ENCODE measurements at regions not wholly inside any gene's neighbourhood (a gene's known extent, or its start where the extent isn't known, plus 50 kb on each side); places are given as distances from the start of the nearest gene placed in this dataset.

DNA sequence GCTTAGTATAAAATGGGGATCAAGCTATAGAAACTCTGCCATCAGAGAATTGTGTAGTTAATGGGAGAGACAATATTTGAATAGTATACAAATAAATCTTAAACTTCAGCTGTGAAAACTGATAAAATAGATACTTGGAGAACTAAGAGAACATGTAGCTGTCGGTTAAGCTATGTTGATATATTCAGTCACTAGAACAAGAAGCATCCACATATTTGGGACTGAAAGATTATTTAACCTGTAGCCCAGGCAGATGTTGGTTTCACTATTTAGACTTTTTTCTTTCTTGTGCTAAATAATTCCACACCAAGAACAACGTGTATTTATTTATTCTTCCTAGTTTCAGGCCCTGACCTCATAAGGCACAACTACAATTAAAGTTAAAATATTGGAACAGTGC, 521.0 kb upstream of the CCNG1 start:
- Histone ChIP-seq H3K4me1 (ENCODE audit: control insufficient read depth in 1 of 2, insufficient read depth in 2 of 2, low read depth in 1 of 2, low read length in 1 of 2) (no peaks in the 10 kb centered on the region), H3K9me2 (no peaks in the 10 kb centered on the region), H3K4me3 (ENCODE audit: low read depth in 2 of 2, low read length in 1 of 2) (no peak overlapping the region), H3K4me2 (no peak overlapping the region), H3K9me3 (no peaks in the 10 kb centered on the region; the same call in none of the 2 replicates), H3K27me3 (ENCODE audit: insufficient read depth) (no peaks in the 10 kb centered on the region), H4K20me1 (ENCODE audit: insufficient read depth) (no peaks in the 10 kb centered on the region), H3F3A (replicated peaks; ENCODE audit: insufficient read depth) (no peaks in the 10 kb centered on the region), H3K27ac (ENCODE audit: low read depth in 2 of 2, low read length in 1 of 2) (no peak overlapping the region), H3K79me2 (ENCODE audit: insufficient read depth) (no peaks in the 10 kb centered on the region), H3K9ac (no peak overlapping the region), H3K36me3 (replicated peaks in 1 of 2; ENCODE audit: control insufficient read depth in 1 of 2, insufficient read depth in 2 of 2, low read length in 1 of 2) (no peaks in the 10 kb centered on the region), H2AFZ (ENCODE audit: low read depth) (no peak overlapping the region)
- WGBS (ENCODE audit: low lambda C conversion rate) = 3% methylated on average over 2 of the region's 2 CpGs
- no peak for TF ChIP-seq SMC3 (IDR thresholded peaks at IDR 0.05; ENCODE audit: low read depth, low read length)
- TF ChIP-seq ELF1 (IDR thresholded peaks at IDR 0.05) = no peak
- TF ChIP-seq, protein P1, sequence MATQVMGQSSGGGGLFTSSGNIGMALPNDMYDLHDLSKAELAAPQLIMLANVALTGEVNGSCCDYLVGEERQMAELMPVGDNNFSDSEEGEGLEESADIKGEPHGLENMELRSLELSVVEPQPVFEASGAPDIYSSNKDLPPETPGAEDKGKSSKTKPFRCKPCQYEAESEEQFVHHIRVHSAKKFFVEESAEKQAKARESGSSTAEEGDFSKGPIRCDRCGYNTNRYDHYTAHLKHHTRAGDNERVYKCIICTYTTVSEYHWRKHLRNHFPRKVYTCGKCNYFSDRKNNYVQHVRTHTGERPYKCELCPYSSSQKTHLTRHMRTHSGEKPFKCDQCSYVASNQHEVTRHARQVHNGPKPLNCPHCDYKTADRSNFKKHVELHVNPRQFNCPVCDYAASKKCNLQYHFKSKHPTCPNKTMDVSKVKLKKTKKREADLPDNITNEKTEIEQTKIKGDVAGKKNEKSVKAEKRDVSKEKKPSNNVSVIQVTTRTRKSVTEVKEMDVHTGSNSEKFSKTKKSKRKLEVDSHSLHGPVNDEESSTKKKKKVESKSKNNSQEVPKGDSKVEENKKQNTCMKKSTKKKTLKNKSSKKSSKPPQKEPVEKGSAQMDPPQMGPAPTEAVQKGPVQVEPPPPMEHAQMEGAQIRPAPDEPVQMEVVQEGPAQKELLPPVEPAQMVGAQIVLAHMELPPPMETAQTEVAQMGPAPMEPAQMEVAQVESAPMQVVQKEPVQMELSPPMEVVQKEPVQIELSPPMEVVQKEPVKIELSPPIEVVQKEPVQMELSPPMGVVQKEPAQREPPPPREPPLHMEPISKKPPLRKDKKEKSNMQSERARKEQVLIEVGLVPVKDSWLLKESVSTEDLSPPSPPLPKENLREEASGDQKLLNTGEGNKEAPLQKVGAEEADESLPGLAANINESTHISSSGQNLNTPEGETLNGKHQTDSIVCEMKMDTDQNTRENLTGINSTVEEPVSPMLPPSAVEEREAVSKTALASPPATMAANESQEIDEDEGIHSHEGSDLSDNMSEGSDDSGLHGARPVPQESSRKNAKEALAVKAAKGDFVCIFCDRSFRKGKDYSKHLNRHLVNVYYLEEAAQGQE (IDR thresholded peaks at IDR 0.05; ENCODE audit: low read depth, low read length) = no peak
- POLR2A ChIA-PET = no interaction called here
- no peak for DNase-seq
- CTCF ChIA-PET = no interaction called here

DNA sequence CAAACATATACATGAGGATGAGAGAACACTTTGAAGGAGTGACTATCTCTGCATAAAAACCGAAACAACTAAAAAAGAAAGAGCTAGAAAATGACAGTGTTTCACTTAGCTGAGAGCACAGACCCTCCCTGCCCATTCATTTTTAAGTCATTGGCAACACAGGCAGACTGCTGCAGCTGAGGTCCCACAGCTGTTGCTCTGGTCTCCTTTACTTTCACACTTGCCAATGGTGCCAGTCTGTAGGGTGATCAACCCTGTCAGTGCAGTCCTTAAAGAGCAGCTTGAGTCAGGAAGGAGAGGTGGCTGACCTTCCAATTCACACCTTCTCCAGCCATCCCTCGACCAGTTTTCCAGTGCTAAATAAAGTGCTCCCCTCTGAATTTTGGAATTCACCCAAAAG, 508.3 kb upstream of the CCNG1 start:
- Histone ChIP-seq H2AFZ (ENCODE audit: low read depth) (no peak overlapping the region), H3F3A (replicated peaks; ENCODE audit: insufficient read depth) (no peaks in the 10 kb centered on the region), H4K20me1 (ENCODE audit: insufficient read depth) (no peaks in the 10 kb centered on the region), H3K9ac (no peak overlapping the region), H3K4me3 (ENCODE audit: low read depth in 2 of 2, low read length in 1 of 2) (no peak overlapping the region), H3K9me3 (0 out of 2 replicates have a peak, but pooled peaks cover 3% of the 10 kb centered on the region), H3K79me2 (ENCODE audit: insufficient read depth) (no peaks in the 10 kb centered on the region), H3K27ac (ENCODE audit: low read depth in 2 of 2, low read length in 1 of 2) (no peak overlapping the region), H3K27me3 (ENCODE audit: insufficient read depth) (no peaks in the 10 kb centered on the region), H3K36me3 (replicated peaks in 1 of 2; ENCODE audit: control insufficient read depth in 1 of 2, insufficient read depth in 2 of 2, low read length in 1 of 2) (no peaks in the 10 kb centered on the region), H3K4me2 (no peak overlapping the region), H3K9me2 (no peaks in the 10 kb centered on the region), H3K4me1 (ENCODE audit: control insufficient read depth in 1 of 2, insufficient read depth in 2 of 2, low read depth in 1 of 2, low read length in 1 of 2) (no peaks in the 10 kb centered on the region)
- no peak for DNase-seq
- TF ChIP-seq JUND (IDR thresholded peaks at IDR 0.05) = no peak
- TF ChIP-seq, protein P2, sequence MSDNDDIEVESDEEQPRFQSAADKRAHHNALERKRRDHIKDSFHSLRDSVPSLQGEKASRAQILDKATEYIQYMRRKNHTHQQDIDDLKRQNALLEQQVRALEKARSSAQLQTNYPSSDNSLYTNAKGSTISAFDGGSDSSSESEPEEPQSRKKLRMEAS (IDR thresholded peaks at IDR 0.05; ENCODE audit: low read depth) = no peak
- TF ChIP-seq, protein P3, sequence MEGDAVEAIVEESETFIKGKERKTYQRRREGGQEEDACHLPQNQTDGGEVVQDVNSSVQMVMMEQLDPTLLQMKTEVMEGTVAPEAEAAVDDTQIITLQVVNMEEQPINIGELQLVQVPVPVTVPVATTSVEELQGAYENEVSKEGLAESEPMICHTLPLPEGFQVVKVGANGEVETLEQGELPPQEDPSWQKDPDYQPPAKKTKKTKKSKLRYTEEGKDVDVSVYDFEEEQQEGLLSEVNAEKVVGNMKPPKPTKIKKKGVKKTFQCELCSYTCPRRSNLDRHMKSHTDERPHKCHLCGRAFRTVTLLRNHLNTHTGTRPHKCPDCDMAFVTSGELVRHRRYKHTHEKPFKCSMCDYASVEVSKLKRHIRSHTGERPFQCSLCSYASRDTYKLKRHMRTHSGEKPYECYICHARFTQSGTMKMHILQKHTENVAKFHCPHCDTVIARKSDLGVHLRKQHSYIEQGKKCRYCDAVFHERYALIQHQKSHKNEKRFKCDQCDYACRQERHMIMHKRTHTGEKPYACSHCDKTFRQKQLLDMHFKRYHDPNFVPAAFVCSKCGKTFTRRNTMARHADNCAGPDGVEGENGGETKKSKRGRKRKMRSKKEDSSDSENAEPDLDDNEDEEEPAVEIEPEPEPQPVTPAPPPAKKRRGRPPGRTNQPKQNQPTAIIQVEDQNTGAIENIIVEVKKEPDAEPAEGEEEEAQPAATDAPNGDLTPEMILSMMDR (IDR thresholded peaks at IDR 0.05) = no peak
- TF ChIP-seq EZH2phosphoT487 (IDR thresholded peaks at IDR 0.05; ENCODE audit: borderline replicate concordance, low read depth) = no peak
- TF ChIP-seq GATA2 (CRISPR knock-in tag; IDR thresholded peaks at IDR 0.05) = no peak
- TF ChIP-seq, protein P4, sequence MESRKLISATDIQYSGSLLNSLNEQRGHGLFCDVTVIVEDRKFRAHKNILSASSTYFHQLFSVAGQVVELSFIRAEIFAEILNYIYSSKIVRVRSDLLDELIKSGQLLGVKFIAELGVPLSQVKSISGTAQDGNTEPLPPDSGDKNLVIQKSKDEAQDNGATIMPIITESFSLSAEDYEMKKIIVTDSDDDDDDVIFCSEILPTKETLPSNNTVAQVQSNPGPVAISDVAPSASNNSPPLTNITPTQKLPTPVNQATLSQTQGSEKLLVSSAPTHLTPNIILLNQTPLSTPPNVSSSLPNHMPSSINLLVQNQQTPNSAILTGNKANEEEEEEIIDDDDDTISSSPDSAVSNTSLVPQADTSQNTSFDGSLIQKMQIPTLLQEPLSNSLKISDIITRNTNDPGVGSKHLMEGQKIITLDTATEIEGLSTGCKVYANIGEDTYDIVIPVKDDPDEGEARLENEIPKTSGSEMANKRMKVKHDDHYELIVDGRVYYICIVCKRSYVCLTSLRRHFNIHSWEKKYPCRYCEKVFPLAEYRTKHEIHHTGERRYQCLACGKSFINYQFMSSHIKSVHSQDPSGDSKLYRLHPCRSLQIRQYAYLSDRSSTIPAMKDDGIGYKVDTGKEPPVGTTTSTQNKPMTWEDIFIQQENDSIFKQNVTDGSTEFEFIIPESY (IDR thresholded peaks at IDR 0.05; ENCODE audit: borderline replicate concordance, low read depth) = no peak
- TF ChIP-seq RXRA (IDR thresholded peaks at IDR 0.05; ENCODE audit: borderline replicate concordance, low read depth) = no peak
- no peak for TF ChIP-seq RFX5 (IDR thresholded peaks at IDR 0.05; ENCODE audit: low read length)
- TF ChIP-seq TAF1 (IDR thresholded peaks at IDR 0.05; ENCODE audit: borderline replicate concordance, low read depth, low read length) = no peak
- no peak for TF ChIP-seq ELF1 (IDR thresholded peaks at IDR 0.05)
- TF ChIP-seq MEF2A (IDR thresholded peaks at IDR 0.05; ENCODE audit: borderline replicate concordance, low read depth) = no peak
- no peak for TF ChIP-seq GABPA (IDR thresholded peaks at IDR 0.05; ENCODE audit: low read depth)
- no peak for TF ChIP-seq EP300 (IDR thresholded peaks at IDR 0.05; ENCODE audit: borderline replicate concordance in 1 of 2, low read depth in 1 of 2, low read length in 1 of 2)
- 0% methylated on average over 2 of the region's 2 CpGs for WGBS (ENCODE audit: low lambda C conversion rate)
- ChIA-PET CTCF (interaction anchor here (1.3 kb wide), 1 partner anchor 14 kb away, joined by 4 read pairs; no protein-coding TSS in a partner anchor), POLR2A (no interaction called here)

All from SK-N-SH (cell line).